Neural cell (in vitro differentiated cells): ENCODE measurements at regions not wholly inside any gene's neighbourhood (a gene's known extent, or its start where the extent isn't known, plus 50 kb on each side); places are given as distances from the start of the nearest gene placed in this dataset.

ENCODE experiments used
- H2AFZ ChIP-seq: fragments of 200-600, 300-800 bp; sonication (generic), shearing (Covaris generic); 2 replicates; pipeline ENCODE4 v1.6.0; 2014; ENCODE audit warnings: low read depth, mild to moderate bottlenecking, antibody characterized with exemption, low read length, moderate library complexity
- H3F3A ChIP-seq: fragments of 200-600 bp; shearing (Covaris generic); 2 replicates; pipeline ENCODE4 v1.6.1; 2016; ENCODE audit warnings: mild to moderate bottlenecking, moderate library complexity, mixed read lengths, antibody characterized with exemption, low read length; ENCODE audit not compliant: insufficient read depth, poor library complexity, severe bottlenecking
- H3K27ac ChIP-seq: fragments of 200-600, 300-800 bp; sonication (generic), shearing (Covaris generic); 2 replicates; pipeline ENCODE4 v1.5.1; 2014; ENCODE audit warnings: mild to moderate bottlenecking, low read length, moderate library complexity
- H3K27me3 ChIP-seq: fragments of 300-800, 200-600 bp; sonication (generic), shearing (Covaris generic); 2 replicates; pipeline ENCODE4 v1.6.0; 2014; ENCODE audit warnings: mild to moderate bottlenecking, low read depth, low read length, moderate library complexity; ENCODE audit not compliant: insufficient read depth
- H3K36me3 ChIP-seq: fragments of 300-800, 200-600 bp; sonication (generic), shearing (Covaris generic); 2 replicates; pipeline ENCODE4 v1.5.1; 2014; ENCODE audit warnings: mild to moderate bottlenecking, antibody characterized with exemption, low read length, moderate library complexity; ENCODE audit not compliant: insufficient read depth
- H3K4me2 ChIP-seq: fragments of 300-800, 200-600 bp; sonication (generic), shearing (Covaris generic); 2 replicates; pipeline ENCODE4 v1.6.0; 2014; ENCODE audit warnings: mild to moderate bottlenecking, low read length
- H3K4me3 ChIP-seq: fragments of 300-800, 200-600 bp; sonication (generic), shearing (Covaris generic); 2 replicates; pipeline ENCODE4 v1.5.1; 2014; ENCODE audit warnings: mild to moderate bottlenecking, low read length, moderate library complexity
- H3K79me2 ChIP-seq: fragments of 200-600 bp; shearing (Covaris generic); replicated peaks from 2 replicates; pipeline ENCODE4 v1.6.0; 2014; ENCODE audit warnings: mild to moderate bottlenecking, low read length, moderate library complexity; ENCODE audit not compliant: insufficient read depth
- H3K9ac ChIP-seq: fragments of 300-800, 200-600 bp; sonication (generic), shearing (Covaris generic); 2 replicates; pipeline ENCODE4 v1.6.1; 2016; ENCODE audit warnings: mild to moderate bottlenecking, low read length, mixed read lengths
- H3K9me2 ChIP-seq: fragments of 200-600 bp; shearing (Covaris generic); 2 replicates; pipeline ENCODE4 v1.6.1; 2016; ENCODE audit warnings: mild to moderate bottlenecking, low read length, mixed read lengths; ENCODE audit not compliant: insufficient read depth
- H3K9me3 ChIP-seq: fragments of 200-600, 300-800 bp; sonication (generic), shearing (Covaris generic); 2 replicates; pipeline ENCODE4 v1.6.1; 2016; ENCODE audit warnings: mild to moderate bottlenecking, mixed run types, low read length, moderate library complexity, mixed read lengths
- H4K20me1 ChIP-seq: fragments of 200-600 bp; shearing (Covaris generic); 2 replicates; pipeline ENCODE4 v1.6.1; 2016; ENCODE audit warnings: mild to moderate bottlenecking, mixed run types; ENCODE audit not compliant: insufficient read depth
- CTCF ChIP-seq: fragments of 450-650 bp; IDR thresholded peaks from 2 replicates; pipeline ENCODE4 v1.5.1; 2014; ENCODE audit warnings: antibody characterized with exemption, mild to moderate bottlenecking, moderate library complexity; ENCODE audit not compliant: poor library complexity, severe bottlenecking
- EP300 ChIP-seq: fragments of 450-650 bp; conservative IDR thresholded peaks from 2 replicates; pipeline ENCODE4 v1.6.1; 2014; ENCODE audit warnings: antibody characterized with exemption, mild to moderate bottlenecking, moderate library complexity; ENCODE audit not compliant: poor library complexity, severe bottlenecking
- EZH2 ChIP-seq: fragments of 200-600, 300-800 bp; shearing (Covaris generic), sonication (generic); IDR thresholded peaks from 2 replicates; pipeline ENCODE4 v1.6.1; 2014; ENCODE audit warnings: antibody characterized with exemption, low read length, borderline replicate concordance, mild to moderate bottlenecking; ENCODE audit not compliant: insufficient read depth, poor library complexity, severe bottlenecking
- MXI1 ChIP-seq: fragments of 450-650 bp; conservative IDR thresholded peaks from 2 replicates; pipeline ENCODE4 v1.6.1; 2014; ENCODE audit warnings: antibody characterized with exemption, mild to moderate bottlenecking; ENCODE audit not compliant: poor library complexity, severe bottlenecking
- POLR2AphosphoS5 ChIP-seq: IDR thresholded peaks from 2 replicates; pipeline ENCODE4 v1.6.1; 2012
- RAD21 ChIP-seq: fragments of 450-650 bp; conservative IDR thresholded peaks from 2 replicates; pipeline ENCODE4 v1.6.1; 2014; ENCODE audit warnings: antibody characterized with exemption, mild to moderate bottlenecking, moderate library complexity
- REST ChIP-seq: IDR thresholded peaks from 2 replicates; pipeline ENCODE4 v1.6.1; 2012; ENCODE audit warnings: borderline replicate concordance
- SMC3 ChIP-seq: fragments of 450-650 bp; conservative IDR thresholded peaks from 2 replicates; pipeline ENCODE4 v1.6.1; 2014; ENCODE audit warnings: antibody characterized with exemption, mild to moderate bottlenecking, moderate library complexity; ENCODE audit not compliant: poor library complexity
- TAF1 ChIP-seq: IDR thresholded peaks from 2 replicates; pipeline ENCODE4 v1.6.1; 2012; ENCODE audit warnings: low read depth

GRCh38 chr2:39535636-39536185 lies 98.6 kb upstream of the MAP4K3 start:
- H3K36me3 ChIP-seq = no peaks in the 10 kb centered on the region
- no peak overlapping the region for H3K9ac ChIP-seq
- H3K9me2 ChIP-seq = no peaks in the 10 kb centered on the region
- TF ChIP-seq POLR2AphosphoS5 = no peak
- TF ChIP-seq EZH2 = no peak
- no peak for TF ChIP-seq CTCF
- no peak for TF ChIP-seq TAF1
- no peak for TF ChIP-seq RAD21
- no peaks in the 10 kb centered on the region for H4K20me1 ChIP-seq
- H3K9me3 ChIP-seq = peaks cover 5% of the 10 kb centered on the region
- H3K4me3 ChIP-seq = no peak overlapping the region
- no peak overlapping the region for H2AFZ ChIP-seq
- no peaks in the 10 kb centered on the region for H3K27me3 ChIP-seq
- H3F3A ChIP-seq = no peaks in the 10 kb centered on the region
- no peaks in the 10 kb centered on the region for H3K79me2 ChIP-seq
- H3K4me2 ChIP-seq = no peak overlapping the region
- H3K27ac ChIP-seq = no peak overlapping the region

GRCh38 chr2:39537150-39537549 lies 100.1 kb upstream of the MAP4K3 start:
- no peaks in the 10 kb centered on the region for H3K36me3 ChIP-seq
- no peak overlapping the region for H3K9ac ChIP-seq
- peaks cover 5% of the 10 kb centered on the region for H3K9me3 ChIP-seq
- no peaks in the 10 kb centered on the region for H3K79me2 ChIP-seq
- H4K20me1 ChIP-seq = no peaks in the 10 kb centered on the region
- no peak overlapping the region for H3K27ac ChIP-seq
- H3K9me2 ChIP-seq = no peaks in the 10 kb centered on the region
- TF ChIP-seq RAD21 (no peak), TAF1 (no peak), MXI1 (no peak), EP300 (no peak), SMC3 (no peak), REST (no peak), CTCF (no peak), EZH2 (no peak), POLR2AphosphoS5 (no peak)
- H2AFZ ChIP-seq = no peak overlapping the region
- no peak overlapping the region for H3K4me2 ChIP-seq
- no peaks in the 10 kb centered on the region for H3K27me3 ChIP-seq
- H3F3A ChIP-seq = no peaks in the 10 kb centered on the region
- no peak overlapping the region for H3K4me3 ChIP-seq
